ENCODE measurements at regions not wholly inside any gene's neighbourhood (a gene's known extent, or its start where the extent isn't known, plus 50 kb on each side); places are given as distances from the start of the nearest gene placed in this dataset.
"Not testable (repeated sequence)": the region's sequence is repeated elsewhere in the genome, so short reads cannot be mapped to it uniquely, and the experiment has no call there.

DNA sequence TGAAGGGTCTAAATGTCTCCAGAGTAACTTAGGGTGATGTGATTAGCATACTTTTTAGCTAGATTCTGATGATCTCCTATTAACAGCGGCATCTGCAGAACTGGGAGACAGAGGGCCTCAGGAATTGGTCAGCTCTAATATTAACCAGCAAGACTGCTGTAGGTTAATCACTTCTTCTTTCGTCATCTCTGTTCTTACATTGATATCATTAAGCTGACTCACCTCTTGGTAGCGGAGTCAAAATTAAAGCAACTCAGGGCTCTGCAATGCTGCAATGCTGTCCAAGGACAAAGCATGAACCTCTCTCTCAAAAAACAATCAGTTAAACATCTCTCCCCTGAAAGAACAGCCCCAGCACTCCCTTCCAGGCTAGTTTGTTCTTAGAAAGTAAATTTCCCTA is 57.5 kb upstream of the TRA2B start:
- H3K27me3 ChIP-seq (replicated peaks; ENCODE audit: control insufficient read depth, insufficient read depth, low read length): no peaks in the 10 kb centered on the region
- peak; percentile 74 for DNase-seq (ENCODE audit: low read depth)
- peaks cover 38% of the 10 kb centered on the region for H3K4me1 ChIP-seq (ENCODE audit: control insufficient read depth, insufficient read depth, low read length)
- no peaks in the 10 kb centered on the region for H3K36me3 ChIP-seq (ENCODE audit: control insufficient read depth, insufficient read depth, low read length, severe bottlenecking)
- H3K4me3 ChIP-seq (ENCODE audit: low read length): no peak overlapping the region
- H3K9me3 ChIP-seq (ENCODE audit: control insufficient read depth, low read length): no peaks in the 10 kb centered on the region
- H3K9ac ChIP-seq (ENCODE audit: low read length): no peak overlapping the region

GRCh38 chr3:185992831-185993374 is 55.1 kb upstream of the TRA2B start:
- peak overlapping the region; percentile 9 for H3K4me3 ChIP-seq (ENCODE audit: low read length)
- no peak overlapping the region for H3K9ac ChIP-seq (ENCODE audit: low read length)
- no peaks in the 10 kb centered on the region for H3K36me3 ChIP-seq (ENCODE audit: control insufficient read depth, insufficient read depth, low read length, severe bottlenecking)
- H3K27me3 ChIP-seq (replicated peaks; ENCODE audit: control insufficient read depth, insufficient read depth, low read length): no peaks in the 10 kb centered on the region
- H3K4me1 ChIP-seq (ENCODE audit: control insufficient read depth, insufficient read depth, low read length): peaks cover 38% of the 10 kb centered on the region
- no peaks in the 10 kb centered on the region for H3K9me3 ChIP-seq (ENCODE audit: control insufficient read depth, low read length)
- DNase-seq (ENCODE audit: low read depth): peak; percentile 61

- not testable (repeated sequence) for H3K9ac ChIP-seq (ENCODE audit: low read length); DNase-seq (ENCODE audit: low read depth)
Observed at GRCh38 chr3:185990995-185991394, 53.2 kb upstream of the TRA2B start.

DNA sequence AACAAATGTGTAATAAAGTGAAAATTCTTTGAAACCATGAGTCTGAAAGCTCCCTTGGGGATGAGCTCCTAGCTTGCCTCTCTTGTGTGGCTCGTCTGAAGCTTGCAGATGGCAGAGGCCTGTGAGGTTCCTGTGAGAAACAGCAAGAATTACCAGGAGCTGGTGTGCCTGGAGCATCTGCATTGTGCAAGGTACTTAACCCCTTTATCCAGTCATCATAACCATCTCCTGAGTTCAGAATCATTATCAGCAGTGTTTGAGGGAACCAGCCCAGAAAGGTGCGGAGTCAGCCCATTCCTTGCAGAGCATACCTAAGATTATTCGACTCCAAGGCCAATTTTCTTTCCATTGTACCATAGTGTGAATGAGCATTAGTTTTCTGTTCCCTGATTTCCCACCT is 51.7 kb upstream of the TRA2B start:
- H3K27me3 ChIP-seq (replicated peaks; ENCODE audit: control insufficient read depth, insufficient read depth, low read length): no peaks in the 10 kb centered on the region
- H3K9me3 ChIP-seq (ENCODE audit: control insufficient read depth, low read length): no peaks in the 10 kb centered on the region
- DNase-seq (ENCODE audit: low read depth): no peak
- no peaks in the 10 kb centered on the region for H3K36me3 ChIP-seq (ENCODE audit: control insufficient read depth, insufficient read depth, low read length, severe bottlenecking)
- peaks cover 25% of the 10 kb centered on the region for H3K4me1 ChIP-seq (ENCODE audit: control insufficient read depth, insufficient read depth, low read length)
- H3K4me3 ChIP-seq (ENCODE audit: low read length): no peak overlapping the region
- H3K9ac ChIP-seq (ENCODE audit: low read length): no peak overlapping the region

More at GRCh38 chr3:185990995-185991394, 53.2 kb upstream of the TRA2B start:
- not testable (repeated sequence) for H3K4me3 ChIP-seq (ENCODE audit: low read length); H3K36me3 ChIP-seq (ENCODE audit: control insufficient read depth, insufficient read depth, low read length, severe bottlenecking); H3K9me3 ChIP-seq (ENCODE audit: control insufficient read depth, low read length); H3K27me3 ChIP-seq (replicated peaks; ENCODE audit: control insufficient read depth, insufficient read depth, low read length)
- H3K4me1 ChIP-seq (ENCODE audit: control insufficient read depth, insufficient read depth, low read length): peaks cover 32% of the 10 kb centered on the region

DNA sequence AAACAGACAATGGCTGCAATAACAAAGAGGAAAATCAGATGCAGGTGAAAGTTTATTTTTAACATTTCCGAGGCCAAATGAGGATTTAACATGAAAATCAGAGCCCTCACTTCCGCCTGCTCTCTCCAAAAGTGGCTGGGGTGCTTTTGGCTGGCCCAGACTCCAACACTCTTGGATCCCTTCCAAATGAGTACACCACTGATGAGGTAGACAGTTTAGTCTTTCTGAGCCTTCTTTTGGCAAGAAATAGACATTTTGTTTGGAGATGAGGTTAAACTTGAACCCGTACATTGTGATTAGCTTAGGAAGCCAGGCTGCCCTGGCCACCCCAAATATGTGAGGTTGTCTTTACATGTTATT is 51.0 kb upstream of the TRA2B start:
- Histone ChIP-seq H3K4me1 (ENCODE audit: control insufficient read depth, insufficient read depth, low read length) (peaks cover 28% of the 10 kb centered on the region), H3K4me3 (ENCODE audit: low read length) (no peak overlapping the region), H3K36me3 (ENCODE audit: control insufficient read depth, insufficient read depth, low read length, severe bottlenecking) (no peaks in the 10 kb centered on the region), H3K9ac (ENCODE audit: low read length) (no peak overlapping the region), H3K9me3 (ENCODE audit: control insufficient read depth, low read length) (no peaks in the 10 kb centered on the region), H3K27me3 (replicated peaks; ENCODE audit: control insufficient read depth, insufficient read depth, low read length) (no peaks in the 10 kb centered on the region)
- DNase-seq (ENCODE audit: low read depth): no peak

- Histone ChIP-seq H3K27me3 (replicated peaks; ENCODE audit: control insufficient read depth, insufficient read depth, low read length) (no peaks in the 10 kb centered on the region), H3K4me1 (ENCODE audit: control insufficient read depth, insufficient read depth, low read length) (peaks cover 25% of the 10 kb centered on the region), H3K9me3 (ENCODE audit: control insufficient read depth, low read length) (no peaks in the 10 kb centered on the region), H3K36me3 (ENCODE audit: control insufficient read depth, insufficient read depth, low read length, severe bottlenecking) (no peaks in the 10 kb centered on the region), H3K9ac (ENCODE audit: low read length) (no peak overlapping the region), H3K4me3 (ENCODE audit: low read length) (no peak overlapping the region)
- DNase-seq (ENCODE audit: low read depth): no peak
Observed at GRCh38 chr3:185988080-185988815, 50.4 kb upstream of the TRA2B start.
